ENCODE measurements at regions not wholly inside any gene's neighbourhood (a gene's known extent, or its start where the extent isn't known, plus 50 kb on each side); places are given as distances from the start of the nearest gene placed in this dataset.

- no peak overlapping the region for H3K4me3 Mint-ChIP-seq
- CTCF ChIA-PET: interaction anchor here (0.9 to 1.5 kb wide), 2 partner anchors 28 to 117 kb away, joined by 3 to 4 read pairs; no protein-coding TSS in a partner anchor
- no peaks in the 10 kb centered on the region for H3K36me3 Mint-ChIP-seq (ENCODE audit: low read depth)
- intact Hi-C loops (cut with micrococcal nuclease): no loop called here
- POLR2A ChIA-PET: interaction anchor here (1.1 kb wide), 1 partner anchor 111 kb away, joined by 3 read pairs; no protein-coding TSS in a partner anchor
- H3K4me1 Mint-ChIP-seq (ENCODE audit: low read depth): no peaks in the 10 kb centered on the region
- no peak overlapping the region for H3K27ac Mint-ChIP-seq
- ATAC-seq (no peak), DNase-seq (no peak)
- peaks cover 15% of the 10 kb centered on the region for H3K9me3 Mint-ChIP-seq
- no peak for TF ChIP-seq CTCF (IDR thresholded peaks at IDR 0.05)
- H3K27me3 Mint-ChIP-seq: no peaks in the 10 kb centered on the region
Observed at GRCh38 chr5:67273689-67274356, 77.2 kb upstream of the CD180 start.

GRCh38 chr5:67272453-67273130 lies 76.0 kb upstream of the CD180 start:
- no peaks in the 10 kb centered on the region for H3K36me3 Mint-ChIP-seq (ENCODE audit: low read depth)
- no peak for TF ChIP-seq CTCF (IDR thresholded peaks at IDR 0.05)
- no peak for DNase-seq
- peaks cover 8% of the 10 kb centered on the region for H3K9me3 Mint-ChIP-seq
- ATAC-seq: no peak
- H3K27me3 Mint-ChIP-seq: no peaks in the 10 kb centered on the region
- no peak overlapping the region for H3K27ac Mint-ChIP-seq
- no peak overlapping the region for H3K4me3 Mint-ChIP-seq
- no peaks in the 10 kb centered on the region for H3K4me1 Mint-ChIP-seq (ENCODE audit: low read depth)
- intact Hi-C loops (cut with micrococcal nuclease): no loop called here
- ChIA-PET CTCF (interaction anchor here (1.5 kb wide), 1 partner anchor 116 kb away, joined by 4 read pairs; no protein-coding TSS in a partner anchor), POLR2A (interaction anchor here (1.1 kb wide), 1 partner anchor 113 kb away, joined by 3 read pairs; no protein-coding TSS in a partner anchor)

GRCh38 chr5:67268231-67269021 lies 71.8 kb upstream of the CD180 start:
- POLR2A ChIA-PET: no interaction called here
- H3K9me3 Mint-ChIP-seq: peaks cover 5% of the 10 kb centered on the region
- no peaks in the 10 kb centered on the region for H3K27me3 Mint-ChIP-seq
- CTCF ChIA-PET: interaction anchor here (0.8 to 1.2 kb wide), 2 partner anchors 10 to 22 kb away, joined by 3 to 5 read pairs; no protein-coding TSS in a partner anchor
- H3K36me3 Mint-ChIP-seq (ENCODE audit: low read depth): no peaks in the 10 kb centered on the region
- intact Hi-C loops (cut with micrococcal nuclease): no loop called here
- no peak for TF ChIP-seq CTCF (IDR thresholded peaks at IDR 0.05)
- no peaks in the 10 kb centered on the region for H3K4me1 Mint-ChIP-seq (ENCODE audit: low read depth)
- ATAC-seq: no peak
- no peak for DNase-seq
- no peak overlapping the region for H3K4me3 Mint-ChIP-seq
- no peak overlapping the region for H3K27ac Mint-ChIP-seq

GRCh38 chr5:67267512-67268216 lies 71.1 kb upstream of the CD180 start:
- Mint-ChIP-seq H3K4me1 (ENCODE audit: low read depth) (no peaks in the 10 kb centered on the region), H3K27me3 (no peaks in the 10 kb centered on the region), H3K9me3 (peaks cover 5% of the 10 kb centered on the region), H3K27ac (no peak overlapping the region), H3K4me3 (no peak overlapping the region), H3K36me3 (ENCODE audit: low read depth) (no peaks in the 10 kb centered on the region)
- ATAC-seq (no peak), DNase-seq (no peak)
- no peak for TF ChIP-seq CTCF (IDR thresholded peaks at IDR 0.05)
- intact Hi-C loops (cut with micrococcal nuclease): no loop called here
- CTCF ChIA-PET: interaction anchor here (1.0 kb wide), 1 partner anchor 21 kb away, joined by 3 read pairs; no protein-coding TSS in a partner anchor
- POLR2A ChIA-PET: no interaction called here
